Ovary (tissue), 3 donors: ENCODE measurements at regions not wholly inside any gene's neighbourhood (a gene's known extent, or its start where the extent isn't known, plus 50 kb on each side); places are given as distances from the start of the nearest gene placed in this dataset.

Source experiments
- CTCF ChIP-seq, 3 donors: fragments of 450-650 bp in 2 of 3; fragments of 200-600 bp in 1 of 3; IDR thresholded peaks; one replicate each; pipeline versions ENCODE4 v1.5.1 to v1.8.0; 2016 to 2022; ENCODE audit warnings: antibody characterized with exemption in 3 of 3, mild to moderate bottlenecking in 1 of 3
- EP300 ChIP-seq: sonication (generic); formaldehyde crosslinking; IDR thresholded peaks from one replicate; pipeline ENCODE4 v1.6.1; 2017; ENCODE audit warnings: antibody characterized with exemption
- donor health status: DM: no; HTN: no; CAD: no.

- TF ChIP-seq CTCF (IDR thresholded peaks at IDR 0.05) (no peak), EP300 (no peak)
Observed at GRCh38 chr21:35252831-35253230, 203.7 kb upstream of the RUNX1 start.
